ENCODE measurements at regions not wholly inside any gene's neighbourhood (a gene's known extent, or its start where the extent isn't known, plus 50 kb on each side); places are given as distances from the start of the nearest gene placed in this dataset.

- Histone ChIP-seq H3K4me3 (no peak overlapping the region), H3K27me3 (no peaks in the 10 kb centered on the region), H3K36me3 (no peaks in the 10 kb centered on the region), H3K27ac (no peak overlapping the region), H3K9me3 (no peaks in the 10 kb centered on the region), H3K4me1 (no peaks in the 10 kb centered on the region)
- WGBS, 5 donors, result 60 to 87% (median 70%) methylated on average over 2 of the region's 2 CpGs
- TF ChIP-seq POLR2AphosphoS5 (IDR thresholded peaks at IDR 0.05) (no peak), CTCF (IDR thresholded peaks at IDR 0.05) (no peak), EP300 (IDR thresholded peaks at IDR 0.05) (no peak), POLR2A (IDR thresholded peaks at IDR 0.05) (no peak)
- intact Hi-C loops (cut with DNase I; ENCODE audit: low total_unique reads), result no loop called here
- DNase-seq, result no peak
These were observed 158.6 kb upstream of the RAP2B start for GRCh38 chr3:153003441-153003840.

- intact Hi-C loops (cut with DNase I; ENCODE audit: low total_unique reads), result no loop called here
- 26 to 58% (median 39%) methylated on average over 1 of the region's 1 CpG for WGBS, 5 donors
- Histone ChIP-seq H3K27ac (no peak overlapping the region), H3K36me3 (no peaks in the 10 kb centered on the region), H3K27me3 (no peaks in the 10 kb centered on the region), H3K9me3 (no peaks in the 10 kb centered on the region), H3K4me1 (no peaks in the 10 kb centered on the region), H3K4me3 (no peak overlapping the region)
- DNase-seq, result no peak
- TF ChIP-seq POLR2AphosphoS5 (IDR thresholded peaks at IDR 0.05), result no peak
- no peak for TF ChIP-seq CTCF (IDR thresholded peaks at IDR 0.05)
- TF ChIP-seq POLR2A (IDR thresholded peaks at IDR 0.05), result no peak
- TF ChIP-seq EP300 (IDR thresholded peaks at IDR 0.05), result no peak
These were observed 158.2 kb upstream of the RAP2B start for GRCh38 chr3:153003862-153004261.

- no peak overlapping the region for H3K4me3 ChIP-seq
- intact Hi-C loops (cut with DNase I; ENCODE audit: low total_unique reads), result no loop called here
These were observed 153.8 kb upstream of the RAP2B start for GRCh38 chr3:153008226-153008625.

DNA sequence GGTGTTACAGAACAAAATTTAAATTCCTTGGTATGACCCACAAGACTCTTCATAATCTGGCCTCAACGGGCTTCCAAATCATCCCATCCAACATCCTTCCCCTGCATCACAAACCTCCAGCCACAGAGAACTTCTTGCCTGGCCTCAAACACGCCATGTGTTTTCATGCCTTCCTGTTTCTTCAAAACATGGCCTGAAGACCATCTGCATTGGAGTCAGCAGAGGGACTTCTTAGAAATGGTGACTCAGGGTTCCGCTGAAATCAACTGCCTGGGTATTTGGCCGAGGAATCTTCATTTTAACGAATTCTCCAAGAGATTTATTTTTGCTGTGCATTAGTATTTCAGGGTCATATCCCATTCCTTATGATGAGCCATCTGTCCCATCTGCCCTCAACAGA, 138.1 kb upstream of the RAP2B start:
- WGBS, 5 donors, result 73 to 91% (median 78%) methylated on average over 5 of the region's 5 CpGs
- H3K27ac ChIP-seq, result no peak overlapping the region
- intact Hi-C loops (cut with DNase I; ENCODE audit: low total_unique reads), result no loop called here

More at GRCh38 chr3:153008226-153008625, 153.8 kb upstream of the RAP2B start:
- Histone ChIP-seq H3K36me3 (no peaks in the 10 kb centered on the region), H3K27me3 (no peaks in the 10 kb centered on the region), H3K4me1 (no peaks in the 10 kb centered on the region), H3K9me3 (no peaks in the 10 kb centered on the region), H3K27ac (no peak overlapping the region)
- TF ChIP-seq CTCF (IDR thresholded peaks at IDR 0.05), result no peak
- TF ChIP-seq EP300 (IDR thresholded peaks at IDR 0.05), result no peak
- no peak for TF ChIP-seq POLR2A (IDR thresholded peaks at IDR 0.05)
- no peak for TF ChIP-seq POLR2AphosphoS5 (IDR thresholded peaks at IDR 0.05)
- WGBS, 5 donors, result 27 to 63% (median 50%) methylated on average over 3 of the region's 3 CpGs
- DNase-seq, result no peak

More for the DNA sequence above, 138.1 kb upstream of the RAP2B start:
- no peaks in the 10 kb centered on the region for H3K9me3 ChIP-seq
- peaks cover 0 to 12% (median 4%) of the 10 kb centered on the region in 4 donors for H3K4me1 ChIP-seq
- DNase-seq, result no peak
- H3K4me3 ChIP-seq, result no peak overlapping the region
- TF ChIP-seq POLR2A (IDR thresholded peaks at IDR 0.05) (no peak), EP300 (IDR thresholded peaks at IDR 0.05) (no peak), POLR2AphosphoS5 (IDR thresholded peaks at IDR 0.05) (no peak), CTCF (IDR thresholded peaks at IDR 0.05) (no peak)
- no peaks in the 10 kb centered on the region for H3K36me3 ChIP-seq
- H3K27me3 ChIP-seq, result no peaks in the 10 kb centered on the region
